GM23338 (cell line): ENCODE measurements at regions not wholly inside any gene's neighbourhood (a gene's known extent, or its start where the extent isn't known, plus 50 kb on each side); places are given as distances from the start of the nearest gene placed in this dataset.

Experiments used
- ATAC-seq: fragments of 200-7000 bp; cut with Tn5 transposase; 3 replicates; pipeline ENCODE4 v1.9.1; 2020
- DNase-seq: peaks from one replicate; pipeline ENCODE4 v3.0.0-alpha.2; 2015; ENCODE audit warnings: low spot score
- H2AFZ ChIP-seq: fragments of 200-600 bp; sonication (generic); 2 replicates; pipeline ENCODE4 v1.8.0; 2016; ENCODE audit warnings: antibody characterized with exemption, mild to moderate bottlenecking, moderate library complexity
- H3F3A ChIP-seq: fragments of 200-600 bp; sonication (generic); replicated peaks from 2 replicates; pipeline ENCODE4 v1.8.0; 2017; ENCODE audit warnings: antibody characterized with exemption, mixed run types, low read depth
- H3K27ac ChIP-seq: fragments of 200-600 bp; sonication (generic); 2 replicates; pipeline ENCODE4 v1.6.1; 2016; ENCODE audit warnings: low read depth
- H3K27me3 ChIP-seq: fragments of 200-600 bp; sonication (generic); 2 replicates; pipeline ENCODE4 v1.8.0; 2016; ENCODE audit warnings: mild to moderate bottlenecking, mixed run types, moderate library complexity; ENCODE audit not compliant: insufficient read depth
- H3K36me3 ChIP-seq: fragments of 200-600 bp; sonication (generic); 2 replicates; pipeline ENCODE4 v1.8.0; 2016; ENCODE audit warnings: mild to moderate bottlenecking; ENCODE audit not compliant: insufficient read depth
- H3K4me1 ChIP-seq: fragments of 200-600 bp; sonication (generic); 2 replicates; pipeline ENCODE4 v1.8.0; 2016; ENCODE audit warnings: mild to moderate bottlenecking, moderate library complexity; ENCODE audit not compliant: insufficient read depth
- H3K4me2 ChIP-seq: fragments of 200-600 bp; sonication (generic); 2 replicates; pipeline ENCODE4 v1.7.1; 2017; ENCODE audit warnings: mixed run types
- H3K4me3 ChIP-seq: fragments of 200-600 bp; sonication (generic); 2 replicates; pipeline ENCODE4 v1.6.1; 2016; ENCODE audit warnings: mixed run types
- H3K79me2 ChIP-seq: fragments of 200-600 bp; sonication (generic); replicated peaks from 2 replicates; pipeline ENCODE4 v1.8.0; 2017; ENCODE audit warnings: mild to moderate bottlenecking; ENCODE audit not compliant: insufficient read depth
- H3K9me2 ChIP-seq: fragments of 200-600 bp; sonication (generic); 2 replicates; pipeline ENCODE4 v1.8.0; 2017; ENCODE audit not compliant: insufficient read depth
- H4K20me1 ChIP-seq: fragments of 200-600 bp; sonication (generic); replicated peaks from 2 replicates; pipeline ENCODE4 v1.8.0; 2017; ENCODE audit warnings: mild to moderate bottlenecking; ENCODE audit not compliant: insufficient read depth
- H3K27ac Mint-ChIP-seq: 2 replicates; pipeline ENCODE4 v1.8.0; 2020; ENCODE audit warnings: inconsistent platforms, mild to moderate bottlenecking, moderate library complexity, mixed read lengths
- H3K27me3 Mint-ChIP-seq: 3 replicates; pipeline ENCODE4 v1.8.0; 2022; ENCODE audit warnings: low read depth, mild to moderate bottlenecking, moderate library complexity, mixed read lengths, inconsistent platforms; ENCODE audit not compliant: insufficient read depth, poor library complexity
- H3K36me3 Mint-ChIP-seq: 3 replicates; pipeline ENCODE4 v1.8.0; 2021; ENCODE audit warnings: low read depth, mild to moderate bottlenecking, inconsistent platforms, moderate library complexity, mixed read lengths
- H3K4me1 Mint-ChIP-seq: 3 replicates; pipeline ENCODE4 v1.8.0; 2020; ENCODE audit warnings: mild to moderate bottlenecking, inconsistent platforms, mixed read lengths
- H3K4me3 Mint-ChIP-seq: 3 replicates; pipeline ENCODE4 v1.8.0; 2021; ENCODE audit warnings: moderate library complexity, mild to moderate bottlenecking, inconsistent platforms, mixed read lengths
- H3K9me3 Mint-ChIP-seq: 3 replicates; pipeline ENCODE4 v1.8.0; 2020; ENCODE audit warnings: moderate library complexity, mild to moderate bottlenecking, inconsistent platforms, mixed read lengths
- CREB1 ChIP-seq: fragments of 250-450 bp; sonication (Bioruptor Pico); IDR thresholded peaks from 2 replicates; pipeline ENCODE4 v1.5.0; 2020; ENCODE audit warnings: low read depth, mild to moderate bottlenecking, moderate library complexity
- CTCF ChIP-seq, 2 experiments: fragments of 200-600 bp in 1 of 2; sonication (generic) in 1 of 2; conservative IDR thresholded peaks; 2 replicates each; pipeline versions ENCODE4 v1.5.1 to v1.6.1; 2016 to 2017; ENCODE audit warnings: antibody characterized with exemption in 2 of 2, low read depth in 2 of 2, mild to moderate bottlenecking in 2 of 2, moderate library complexity in 1 of 2
- ETS1 ChIP-seq: IDR thresholded peaks from 2 replicates; pipeline ENCODE4 v1.6.1; 2016; ENCODE audit warnings: antibody characterized with exemption
- EZH2 ChIP-seq: fragments of 200-600 bp; sonication (generic); IDR thresholded peaks from one replicate; pipeline ENCODE4 v1.8.0; 2017; ENCODE audit warnings: antibody characterized with exemption, mild to moderate bottlenecking, low read depth; ENCODE audit not compliant: unreplicated experiment
- EZH2phosphoT487 ChIP-seq: fragments of 200-600 bp; sonication (generic); IDR thresholded peaks from one replicate; pipeline ENCODE4 v1.8.1; 2018; ENCODE audit warnings: antibody characterized with exemption; ENCODE audit not compliant: unreplicated experiment
- JUNB ChIP-seq: IDR thresholded peaks from one replicate; pipeline ENCODE4 v1.6.1; 2016; ENCODE audit warnings: antibody characterized with exemption; ENCODE audit not compliant: unreplicated experiment
- NANOG ChIP-seq: IDR thresholded peaks from 2 replicates; pipeline ENCODE4 v1.6.1; 2016; ENCODE audit warnings: antibody characterized with exemption, borderline replicate concordance
- POLR2AphosphoS5 ChIP-seq: IDR thresholded peaks from 2 replicates; pipeline ENCODE4 v1.6.1; 2016; ENCODE audit warnings: antibody characterized with exemption, low read depth
- REST ChIP-seq: IDR thresholded peaks from one replicate; pipeline ENCODE4 v1.6.1; 2018; ENCODE audit warnings: antibody characterized with exemption; ENCODE audit not compliant: unreplicated experiment
- STAT1 ChIP-seq: IDR thresholded peaks from one replicate; pipeline ENCODE4 v1.6.1; 2016; ENCODE audit warnings: antibody characterized with exemption; ENCODE audit not compliant: unreplicated experiment
- ZNF114 ChIP-seq: fragments of 250-450 bp; sonication (Bioruptor Pico); IDR thresholded peaks from 2 replicates; pipeline ENCODE4 v1.5.0; 2020; ENCODE audit warnings: mild to moderate bottlenecking, moderate library complexity
- ZNF331 ChIP-seq: fragments of 250-450 bp; sonication (Bioruptor Pico); IDR thresholded peaks from 2 replicates; pipeline ENCODE4 v1.5.0; 2020; ENCODE audit warnings: low read depth, mild to moderate bottlenecking, moderate library complexity
- TF ChIP-seq, protein P1 (sequence below): fragments of 250-450 bp; sonication (Bioruptor Pico); IDR thresholded peaks from 2 replicates; pipeline ENCODE4 v1.5.0; 2020; ENCODE audit warnings: mild to moderate bottlenecking, moderate library complexity

DNA sequence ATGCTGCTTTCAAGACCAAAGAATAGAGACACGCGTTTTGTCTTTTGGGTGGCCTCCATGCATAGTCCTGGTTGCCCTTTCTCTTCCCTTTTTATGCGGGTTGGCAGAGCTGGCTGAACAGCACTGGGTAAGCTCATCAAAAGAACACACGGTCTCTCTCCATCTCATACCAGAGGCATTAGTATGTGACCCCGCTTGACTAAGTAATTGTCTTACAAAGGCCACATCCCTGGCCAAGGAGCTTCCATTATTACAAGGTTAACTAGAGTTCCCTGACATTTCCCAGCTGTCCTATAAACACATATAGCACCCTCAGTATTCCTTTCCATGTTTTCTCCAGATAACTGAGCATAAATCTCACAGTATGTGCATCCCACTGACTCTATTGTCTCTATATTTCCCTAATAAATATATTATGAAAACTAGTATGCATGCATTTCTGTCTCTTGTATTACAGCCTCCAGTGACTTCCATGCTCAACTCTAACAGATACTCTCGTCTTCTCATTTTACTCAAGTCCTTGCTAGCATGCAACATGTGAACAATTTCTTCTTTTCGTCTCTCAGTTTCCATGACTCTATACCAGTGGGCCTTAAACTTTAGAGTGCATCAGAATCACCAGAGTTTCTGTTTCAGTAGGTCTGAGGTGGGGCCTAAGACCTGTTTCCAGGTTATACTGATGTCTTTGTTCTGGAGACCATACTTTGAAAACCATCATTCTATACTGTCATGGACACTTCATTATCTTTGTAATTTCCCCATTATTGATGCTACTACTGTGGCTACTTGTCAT, 247.7 kb upstream of the ARSJ start:
- Histone ChIP-seq H3K27me3 (no peaks in the 10 kb centered on the region), H3K27ac (no peak overlapping the region), H3K4me1 (0 out of 2 replicates have a peak, but pooled peaks cover 4% of the 10 kb centered on the region), H3F3A (no peaks in the 10 kb centered on the region), H3K36me3 (no peaks in the 10 kb centered on the region), H3K79me2 (no peaks in the 10 kb centered on the region), H3K4me3 (no peak overlapping the region), H3K4me2 (no peak overlapping the region), H4K20me1 (no peaks in the 10 kb centered on the region), H2AFZ (peak overlapping the region; percentile 3; the same call in 1 of the 2 replicates), H3K9me2 (no peaks in the 10 kb centered on the region; the same call in 1 of the 2 replicates)
- TF ChIP-seq ZNF114 (CRISPR knock-in tag) (no peak), REST (no peak), EZH2 (no peak), JUNB (no peak), POLR2AphosphoS5 (no peak), CREB1 (CRISPR knock-in tag) (no peak), NANOG (no peak), ETS1 (no peak), ZNF331 (CRISPR knock-in tag) (no peak), CTCF (conservative IDR thresholded peaks at IDR 0.05; ENCODE audit: low read depth in 2 of 2) (no peak), EZH2phosphoT487 (no peak), STAT1 (no peak)
- TF ChIP-seq, protein P1, sequence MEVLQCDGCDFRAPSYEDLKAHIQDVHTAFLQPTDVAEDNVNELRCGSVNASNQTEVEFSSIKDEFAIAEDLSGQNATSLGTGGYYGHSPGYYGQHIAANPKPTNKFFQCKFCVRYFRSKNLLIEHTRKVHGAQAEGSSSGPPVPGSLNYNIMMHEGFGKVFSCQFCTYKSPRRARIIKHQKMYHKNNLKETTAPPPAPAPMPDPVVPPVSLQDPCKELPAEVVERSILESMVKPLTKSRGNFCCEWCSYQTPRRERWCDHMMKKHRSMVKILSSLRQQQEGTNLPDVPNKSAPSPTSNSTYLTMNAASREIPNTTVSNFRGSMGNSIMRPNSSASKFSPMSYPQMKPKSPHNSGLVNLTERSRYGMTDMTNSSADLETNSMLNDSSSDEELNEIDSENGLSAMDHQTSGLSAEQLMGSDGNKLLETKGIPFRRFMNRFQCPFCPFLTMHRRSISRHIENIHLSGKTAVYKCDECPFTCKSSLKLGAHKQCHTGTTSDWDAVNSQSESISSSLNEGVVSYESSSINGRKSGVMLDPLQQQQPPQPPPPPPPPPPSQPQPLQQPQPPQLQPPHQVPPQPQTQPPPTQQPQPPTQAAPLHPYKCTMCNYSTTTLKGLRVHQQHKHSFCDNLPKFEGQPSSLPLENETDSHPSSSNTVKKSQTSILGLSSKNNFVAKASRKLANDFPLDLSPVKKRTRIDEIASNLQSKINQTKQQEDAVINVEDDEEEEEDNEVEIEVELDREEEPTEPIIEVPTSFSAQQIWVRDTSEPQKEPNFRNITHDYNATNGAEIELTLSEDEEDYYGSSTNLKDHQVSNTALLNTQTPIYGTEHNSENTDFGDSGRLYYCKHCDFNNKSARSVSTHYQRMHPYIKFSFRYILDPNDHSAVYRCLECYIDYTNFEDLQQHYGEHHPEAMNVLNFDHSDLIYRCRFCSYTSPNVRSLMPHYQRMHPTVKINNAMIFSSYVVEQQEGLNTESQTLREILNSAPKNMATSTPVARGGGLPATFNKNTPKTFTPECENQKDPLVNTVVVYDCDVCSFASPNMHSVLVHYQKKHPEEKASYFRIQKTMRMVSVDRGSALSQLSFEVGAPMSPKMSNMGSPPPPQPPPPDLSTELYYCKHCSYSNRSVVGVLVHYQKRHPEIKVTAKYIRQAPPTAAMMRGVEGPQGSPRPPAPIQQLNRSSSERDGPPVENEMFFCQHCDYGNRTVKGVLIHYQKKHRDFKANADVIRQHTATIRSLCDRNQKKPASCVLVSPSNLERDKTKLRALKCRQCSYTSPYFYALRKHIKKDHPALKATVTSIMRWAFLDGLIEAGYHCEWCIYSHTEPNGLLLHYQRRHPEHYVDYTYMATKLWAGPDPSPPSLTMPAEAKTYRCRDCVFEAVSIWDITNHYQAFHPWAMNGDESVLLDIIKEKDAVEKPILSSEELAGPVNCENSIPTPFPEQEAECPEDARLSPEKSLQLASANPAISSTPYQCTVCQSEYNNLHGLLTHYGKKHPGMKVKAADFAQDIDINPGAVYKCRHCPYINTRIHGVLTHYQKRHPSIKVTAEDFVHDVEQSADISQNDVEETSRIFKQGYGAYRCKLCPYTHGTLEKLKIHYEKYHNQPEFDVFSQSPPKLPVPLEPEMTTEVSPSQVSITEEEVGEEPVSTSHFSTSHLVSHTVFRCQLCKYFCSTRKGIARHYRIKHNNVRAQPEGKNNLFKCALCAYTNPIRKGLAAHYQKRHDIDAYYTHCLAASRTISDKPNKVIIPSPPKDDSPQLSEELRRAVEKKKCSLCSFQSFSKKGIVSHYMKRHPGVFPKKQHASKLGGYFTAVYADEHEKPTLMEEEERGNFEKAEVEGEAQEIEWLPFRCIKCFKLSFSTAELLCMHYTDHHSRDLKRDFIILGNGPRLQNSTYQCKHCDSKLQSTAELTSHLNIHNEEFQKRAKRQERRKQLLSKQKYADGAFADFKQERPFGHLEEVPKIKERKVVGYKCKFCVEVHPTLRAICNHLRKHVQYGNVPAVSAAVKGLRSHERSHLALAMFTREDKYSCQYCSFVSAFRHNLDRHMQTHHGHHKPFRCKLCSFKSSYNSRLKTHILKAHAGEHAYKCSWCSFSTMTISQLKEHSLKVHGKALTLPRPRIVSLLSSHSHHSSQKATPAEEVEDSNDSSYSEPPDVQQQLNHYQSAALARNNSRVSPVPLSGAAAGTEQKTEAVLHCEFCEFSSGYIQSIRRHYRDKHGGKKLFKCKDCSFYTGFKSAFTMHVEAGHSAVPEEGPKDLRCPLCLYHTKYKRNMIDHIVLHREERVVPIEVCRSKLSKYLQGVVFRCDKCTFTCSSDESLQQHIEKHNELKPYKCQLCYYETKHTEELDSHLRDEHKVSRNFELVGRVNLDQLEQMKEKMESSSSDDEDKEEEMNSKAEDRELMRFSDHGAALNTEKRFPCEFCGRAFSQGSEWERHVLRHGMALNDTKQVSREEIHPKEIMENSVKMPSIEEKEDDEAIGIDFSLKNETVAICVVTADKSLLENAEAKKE: no peak
- DNase-seq: no peak
- ATAC-seq: no peak
- Mint-ChIP-seq H3K36me3 (no peaks in the 10 kb centered on the region), H3K27me3 (no peaks in the 10 kb centered on the region), H3K4me3 (no peak overlapping the region), H3K27ac (no peak overlapping the region), H3K9me3 (no peaks in the 10 kb centered on the region), H3K4me1 (peaks cover 8% of the 10 kb centered on the region; the same call in 2 of the 3 replicates)
